Loucy (cell line): ENCODE measurements at regions not wholly inside any gene's neighbourhood (a gene's known extent, or its start where the extent isn't known, plus 50 kb on each side); places are given as distances from the start of the nearest gene placed in this dataset.

Experiments used
- EZH2phosphoT487 ChIP-seq: fragments of 200-600 bp; IDR thresholded peaks from 2 replicates; pipeline ENCODE4 v1.6.1; 2018; ENCODE audit warnings: antibody characterized with exemption, mild to moderate bottlenecking, moderate library complexity, borderline replicate concordance
- TF ChIP-seq, protein P1 (sequence below): fragments of 200-600 bp; sonication (generic); conservative IDR thresholded peaks from 2 replicates; pipeline ENCODE4 v1.5.1; 2014; ENCODE audit warnings: mild to moderate bottlenecking, antibody characterized with exemption, low read length

- TF ChIP-seq, protein P1, sequence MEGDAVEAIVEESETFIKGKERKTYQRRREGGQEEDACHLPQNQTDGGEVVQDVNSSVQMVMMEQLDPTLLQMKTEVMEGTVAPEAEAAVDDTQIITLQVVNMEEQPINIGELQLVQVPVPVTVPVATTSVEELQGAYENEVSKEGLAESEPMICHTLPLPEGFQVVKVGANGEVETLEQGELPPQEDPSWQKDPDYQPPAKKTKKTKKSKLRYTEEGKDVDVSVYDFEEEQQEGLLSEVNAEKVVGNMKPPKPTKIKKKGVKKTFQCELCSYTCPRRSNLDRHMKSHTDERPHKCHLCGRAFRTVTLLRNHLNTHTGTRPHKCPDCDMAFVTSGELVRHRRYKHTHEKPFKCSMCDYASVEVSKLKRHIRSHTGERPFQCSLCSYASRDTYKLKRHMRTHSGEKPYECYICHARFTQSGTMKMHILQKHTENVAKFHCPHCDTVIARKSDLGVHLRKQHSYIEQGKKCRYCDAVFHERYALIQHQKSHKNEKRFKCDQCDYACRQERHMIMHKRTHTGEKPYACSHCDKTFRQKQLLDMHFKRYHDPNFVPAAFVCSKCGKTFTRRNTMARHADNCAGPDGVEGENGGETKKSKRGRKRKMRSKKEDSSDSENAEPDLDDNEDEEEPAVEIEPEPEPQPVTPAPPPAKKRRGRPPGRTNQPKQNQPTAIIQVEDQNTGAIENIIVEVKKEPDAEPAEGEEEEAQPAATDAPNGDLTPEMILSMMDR = no peak
- no peak for TF ChIP-seq EZH2phosphoT487
Measured at GRCh38 chr14:85359505-85359904, 170.4 kb upstream of the FLRT2 start.
